ENCODE measurements at regions not wholly inside any gene's neighbourhood (a gene's known extent, or its start where the extent isn't known, plus 50 kb on each side); places are given as distances from the start of the nearest gene placed in this dataset.

DNA sequence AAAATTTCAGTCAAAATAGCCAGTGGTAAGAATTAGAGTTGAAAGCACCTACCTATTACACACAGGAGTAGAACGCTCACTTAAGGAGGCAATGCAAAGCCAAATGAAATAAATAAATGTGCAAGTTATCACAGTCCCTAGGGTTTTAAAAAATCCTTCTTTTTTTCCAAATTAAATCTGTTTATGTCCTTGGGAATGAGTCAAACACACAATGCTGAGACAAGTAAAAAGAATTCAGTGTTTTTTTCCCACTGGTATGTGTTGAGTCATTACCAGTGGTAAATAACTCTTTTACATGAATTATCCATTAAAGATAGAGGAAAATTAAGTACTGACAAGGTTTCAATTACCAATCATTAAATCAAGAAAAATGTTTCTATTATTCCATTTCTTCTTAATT, 438.6 kb downstream of the TNS3 start:
- TF ChIP-seq GABPA (IDR thresholded peaks at IDR 0.05; ENCODE audit: borderline replicate concordance, insufficient read depth, low read length) = no peak
- no peak for TF ChIP-seq RFX5 (IDR thresholded peaks at IDR 0.05; ENCODE audit: borderline replicate concordance, low read depth, low read length)

Measured in H1 (cell line).